ENCODE measurements at regions not wholly inside any gene's neighbourhood (a gene's known extent, or its start where the extent isn't known, plus 50 kb on each side); places are given as distances from the start of the nearest gene placed in this dataset.
"Not testable (repeated sequence)": the region's sequence is repeated elsewhere in the genome, so short reads cannot be mapped to it uniquely, and the experiment has no call there.

GRCh38 chrX:63424063-63424462, 72.9 kb upstream of the SPIN4 start:
- DNase-seq (ENCODE audit: low spot score), result no peak
- TF ChIP-seq, protein P1, sequence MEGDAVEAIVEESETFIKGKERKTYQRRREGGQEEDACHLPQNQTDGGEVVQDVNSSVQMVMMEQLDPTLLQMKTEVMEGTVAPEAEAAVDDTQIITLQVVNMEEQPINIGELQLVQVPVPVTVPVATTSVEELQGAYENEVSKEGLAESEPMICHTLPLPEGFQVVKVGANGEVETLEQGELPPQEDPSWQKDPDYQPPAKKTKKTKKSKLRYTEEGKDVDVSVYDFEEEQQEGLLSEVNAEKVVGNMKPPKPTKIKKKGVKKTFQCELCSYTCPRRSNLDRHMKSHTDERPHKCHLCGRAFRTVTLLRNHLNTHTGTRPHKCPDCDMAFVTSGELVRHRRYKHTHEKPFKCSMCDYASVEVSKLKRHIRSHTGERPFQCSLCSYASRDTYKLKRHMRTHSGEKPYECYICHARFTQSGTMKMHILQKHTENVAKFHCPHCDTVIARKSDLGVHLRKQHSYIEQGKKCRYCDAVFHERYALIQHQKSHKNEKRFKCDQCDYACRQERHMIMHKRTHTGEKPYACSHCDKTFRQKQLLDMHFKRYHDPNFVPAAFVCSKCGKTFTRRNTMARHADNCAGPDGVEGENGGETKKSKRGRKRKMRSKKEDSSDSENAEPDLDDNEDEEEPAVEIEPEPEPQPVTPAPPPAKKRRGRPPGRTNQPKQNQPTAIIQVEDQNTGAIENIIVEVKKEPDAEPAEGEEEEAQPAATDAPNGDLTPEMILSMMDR (IDR thresholded peaks at IDR 0.05; ENCODE audit: borderline replicate concordance, control extremely low read depth, extremely low read depth, insufficient read depth, missing control alignments), result no peak
- in situ Hi-C loops (cut with MboI; ENCODE audit: low sequenced_read_pairs, unreplicated experiment), result no loop called here

DNA sequence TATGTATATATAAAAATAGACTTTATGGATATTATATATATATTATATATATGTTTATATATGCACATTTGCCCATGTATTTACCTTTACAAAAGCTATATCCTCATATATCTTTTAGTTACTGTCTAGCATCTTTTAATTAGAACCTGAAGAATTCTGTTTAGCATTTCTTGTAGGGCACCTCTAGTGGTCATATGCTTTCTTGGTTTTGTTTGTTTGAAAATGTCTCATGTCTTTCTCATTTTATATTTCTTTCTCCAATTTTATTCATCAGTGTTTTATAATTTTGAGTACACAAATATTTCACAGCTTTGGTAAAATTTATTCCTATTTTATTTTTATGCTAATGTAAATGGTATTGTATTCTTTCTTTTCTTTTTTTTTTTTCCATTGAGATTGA, 70.3 kb upstream of the SPIN4 start:
- in situ Hi-C loops (cut with MboI; ENCODE audit: low sequenced_read_pairs, unreplicated experiment), result no loop called here
- TF ChIP-seq, protein P1 (IDR thresholded peaks at IDR 0.05; ENCODE audit: borderline replicate concordance, control extremely low read depth, extremely low read depth, insufficient read depth, missing control alignments), result no peak
- no peak for DNase-seq (ENCODE audit: low spot score)

DNA sequence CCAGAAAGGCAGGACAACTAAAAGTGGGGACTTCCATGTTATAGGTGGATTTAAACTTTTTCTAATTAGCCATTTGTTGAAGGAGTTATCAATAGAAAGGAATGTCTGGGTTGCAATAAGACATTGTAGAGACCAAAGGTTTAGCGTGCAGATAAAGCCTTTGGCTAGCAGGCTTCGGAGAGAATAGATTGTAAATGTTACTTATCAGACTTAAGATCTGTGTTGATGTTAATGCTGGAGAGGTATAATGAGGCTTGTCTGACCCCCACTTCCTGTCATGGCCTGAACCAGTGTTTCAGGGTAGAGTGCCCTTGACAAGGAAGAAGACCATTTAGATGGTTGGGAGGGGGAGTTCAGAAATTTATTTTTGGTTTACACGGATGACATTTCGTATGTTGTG, 67.1 kb upstream of the SPIN4 start:
- TF ChIP-seq, protein P1 (IDR thresholded peaks at IDR 0.05; ENCODE audit: borderline replicate concordance, control extremely low read depth, extremely low read depth, insufficient read depth, missing control alignments), result no peak
- in situ Hi-C loops (cut with MboI; ENCODE audit: low sequenced_read_pairs, unreplicated experiment), result no loop called here
- DNase-seq (ENCODE audit: low spot score), result no peak

- TF ChIP-seq, protein P1 (IDR thresholded peaks at IDR 0.05; ENCODE audit: borderline replicate concordance, control extremely low read depth, extremely low read depth, insufficient read depth, missing control alignments), result no peak
- in situ Hi-C loops (cut with MboI; ENCODE audit: low sequenced_read_pairs, unreplicated experiment), result no loop called here
- DNase-seq (ENCODE audit: low spot score), result no peak
Observed at GRCh38 chrX:63417649-63418048, 66.5 kb upstream of the SPIN4 start.

DNA sequence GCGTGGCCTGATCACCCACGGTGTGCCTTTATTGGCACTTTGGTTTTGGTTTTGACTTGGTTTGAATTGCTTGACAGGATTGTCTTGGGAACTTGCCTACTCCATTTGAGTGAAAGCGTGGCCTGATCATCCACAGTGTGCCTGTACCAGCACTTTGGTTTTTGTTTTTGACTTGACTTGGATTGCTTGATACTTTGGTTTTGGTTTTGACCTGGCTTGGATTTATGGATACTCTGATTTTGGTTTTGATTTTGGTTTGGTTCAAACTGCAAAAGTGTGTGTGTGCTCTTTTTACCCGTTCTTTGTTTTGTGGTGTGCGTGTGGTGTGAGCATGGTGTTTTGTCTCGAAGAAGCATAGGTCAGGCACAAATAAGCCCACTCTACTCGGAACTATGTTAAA, 58.8 kb upstream of the SPIN4 start:
- in situ Hi-C loops (cut with MboI; ENCODE audit: low sequenced_read_pairs, unreplicated experiment); DNase-seq (ENCODE audit: low spot score): not testable (repeated sequence)

- DNase-seq (ENCODE audit: low spot score), result no peak
- TF ChIP-seq, protein P1 (IDR thresholded peaks at IDR 0.05; ENCODE audit: borderline replicate concordance, control extremely low read depth, extremely low read depth, insufficient read depth, missing control alignments), result no peak
- in situ Hi-C loops (cut with MboI; ENCODE audit: low sequenced_read_pairs, unreplicated experiment), result no loop called here
Observed at GRCh38 chrX:63408050-63408449, 56.9 kb upstream of the SPIN4 start.

- TF ChIP-seq, protein P1 (IDR thresholded peaks at IDR 0.05; ENCODE audit: borderline replicate concordance, control extremely low read depth, extremely low read depth, insufficient read depth, missing control alignments), result no peak
- in situ Hi-C loops (cut with MboI; ENCODE audit: low sequenced_read_pairs, unreplicated experiment), result no loop called here
- DNase-seq (ENCODE audit: low spot score), result no peak
Observed at GRCh38 chrX:63404332-63404731, 53.2 kb upstream of the SPIN4 start.

Data from GM13976 (cell line).